ENCODE measurements at regions not wholly inside any gene's neighbourhood (a gene's known extent, or its start where the extent isn't known, plus 50 kb on each side); places are given as distances from the start of the nearest gene placed in this dataset.

- no peak for TF ChIP-seq CTCF (IDR thresholded peaks at IDR 0.05)
- TF ChIP-seq EZH2 (IDR thresholded peaks at IDR 0.05; ENCODE audit: borderline replicate concordance, insufficient read depth, low read depth, low read length, poor library complexity, severe bottlenecking): no peak
Observed at GRCh38 chr9:104304925-104305324, 199.1 kb upstream of the OR13F1 start.
